ENCODE measurements at regions not wholly inside any gene's neighbourhood (a gene's known extent, or its start where the extent isn't known, plus 50 kb on each side); places are given as distances from the start of the nearest gene placed in this dataset.

DNA sequence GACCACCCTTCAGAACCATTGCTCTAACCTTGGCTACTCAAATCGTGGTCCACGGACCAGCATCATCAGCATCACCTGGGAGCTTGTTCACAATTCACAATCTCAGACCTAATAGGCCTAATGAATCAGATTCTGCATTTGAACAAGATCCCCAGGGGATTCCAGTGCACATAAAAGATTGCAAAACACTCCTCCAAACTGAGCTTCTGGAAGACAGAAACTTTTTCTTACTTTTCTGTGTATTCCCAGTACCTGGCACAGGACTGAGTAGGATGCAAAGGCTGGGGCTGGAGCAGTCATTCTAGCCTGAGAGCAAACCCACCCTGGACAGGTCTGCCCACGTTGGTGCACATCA is 115.1 kb upstream of the COPS8 start:
- POLR2A ChIA-PET: no interaction called here
- intact Hi-C loops (cut with micrococcal nuclease): loop anchor here (10.0 kb wide), 1 partner anchor 96 kb away; no protein-coding TSS in a partner anchor
- CTCF ChIA-PET: no interaction called here
- H3K27ac Mint-ChIP-seq (ENCODE audit: low read depth, unreplicated experiment): no peak overlapping the region
- H3K4me3 Mint-ChIP-seq (ENCODE audit: unreplicated experiment): no peak overlapping the region
- DNase-seq (ENCODE audit: unreplicated experiment): peak; percentile 8
- H3K36me3 Mint-ChIP-seq (ENCODE audit: insufficient read depth, unreplicated experiment): no peaks in the 10 kb centered on the region
- TF ChIP-seq, protein P1, sequence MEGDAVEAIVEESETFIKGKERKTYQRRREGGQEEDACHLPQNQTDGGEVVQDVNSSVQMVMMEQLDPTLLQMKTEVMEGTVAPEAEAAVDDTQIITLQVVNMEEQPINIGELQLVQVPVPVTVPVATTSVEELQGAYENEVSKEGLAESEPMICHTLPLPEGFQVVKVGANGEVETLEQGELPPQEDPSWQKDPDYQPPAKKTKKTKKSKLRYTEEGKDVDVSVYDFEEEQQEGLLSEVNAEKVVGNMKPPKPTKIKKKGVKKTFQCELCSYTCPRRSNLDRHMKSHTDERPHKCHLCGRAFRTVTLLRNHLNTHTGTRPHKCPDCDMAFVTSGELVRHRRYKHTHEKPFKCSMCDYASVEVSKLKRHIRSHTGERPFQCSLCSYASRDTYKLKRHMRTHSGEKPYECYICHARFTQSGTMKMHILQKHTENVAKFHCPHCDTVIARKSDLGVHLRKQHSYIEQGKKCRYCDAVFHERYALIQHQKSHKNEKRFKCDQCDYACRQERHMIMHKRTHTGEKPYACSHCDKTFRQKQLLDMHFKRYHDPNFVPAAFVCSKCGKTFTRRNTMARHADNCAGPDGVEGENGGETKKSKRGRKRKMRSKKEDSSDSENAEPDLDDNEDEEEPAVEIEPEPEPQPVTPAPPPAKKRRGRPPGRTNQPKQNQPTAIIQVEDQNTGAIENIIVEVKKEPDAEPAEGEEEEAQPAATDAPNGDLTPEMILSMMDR (IDR thresholded peaks at IDR 0.05; ENCODE audit: unreplicated experiment): no peak
- BruUV-seq (replicated peaks): no TSS peak
- H3K27me3 Mint-ChIP-seq (ENCODE audit: insufficient read depth, unreplicated experiment): no peaks in the 10 kb centered on the region
- H3K9me3 Mint-ChIP-seq (ENCODE audit: unreplicated experiment): no peaks in the 10 kb centered on the region
- H3K4me1 Mint-ChIP-seq (ENCODE audit: insufficient read depth, unreplicated experiment): peaks cover 15% of the 10 kb centered on the region

DNA sequence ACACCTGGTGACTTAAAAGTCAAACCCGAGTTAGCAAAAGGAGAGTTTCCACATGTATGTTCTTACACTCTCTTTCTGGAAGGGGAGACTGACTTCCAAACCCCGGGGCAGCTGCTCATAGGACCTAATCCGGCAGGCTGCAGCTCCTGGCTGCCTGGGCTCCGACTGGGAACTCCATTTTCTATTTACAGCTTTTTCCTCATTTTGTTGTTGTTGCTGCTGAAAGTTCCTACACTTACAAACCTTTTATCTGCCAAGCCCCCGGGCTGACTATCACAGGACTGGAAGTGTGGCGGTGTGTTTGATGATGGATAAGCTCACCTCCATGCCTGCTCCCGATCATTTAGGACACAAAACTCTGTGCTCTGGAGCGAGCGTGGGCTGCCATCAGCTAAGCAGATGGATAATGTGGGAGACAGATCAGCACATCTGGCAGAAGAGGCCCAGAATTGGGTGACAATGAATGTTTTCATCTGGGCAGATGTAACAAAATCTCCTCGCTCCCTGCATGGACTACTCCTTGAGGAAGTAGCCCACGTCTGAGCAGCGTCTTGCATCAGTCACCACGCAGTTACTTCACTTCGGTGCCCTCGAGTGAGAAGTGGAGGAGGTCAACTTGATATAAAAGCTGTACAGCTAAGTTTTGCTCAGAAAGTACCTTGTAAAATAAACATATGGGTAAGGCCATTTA is 114.4 kb upstream of the COPS8 start:
- TF ChIP-seq, protein P1 (IDR thresholded peaks at IDR 0.05; ENCODE audit: unreplicated experiment): no peak
- Mint-ChIP-seq H3K36me3 (ENCODE audit: insufficient read depth, unreplicated experiment) (no peaks in the 10 kb centered on the region), H3K4me1 (ENCODE audit: insufficient read depth, unreplicated experiment) (peaks cover 15% of the 10 kb centered on the region), H3K9me3 (ENCODE audit: unreplicated experiment) (no peaks in the 10 kb centered on the region), H3K27me3 (ENCODE audit: insufficient read depth, unreplicated experiment) (no peaks in the 10 kb centered on the region), H3K27ac (ENCODE audit: low read depth, unreplicated experiment) (no peak overlapping the region), H3K4me3 (ENCODE audit: unreplicated experiment) (no peak overlapping the region)
- CTCF ChIA-PET: no interaction called here
- no TSS peak for BruUV-seq (replicated peaks)
- intact Hi-C loops (cut with micrococcal nuclease): loop anchor here (10.0 kb wide), 1 partner anchor 96 kb away; no protein-coding TSS in a partner anchor
- no peak for DNase-seq (ENCODE audit: unreplicated experiment)
- POLR2A ChIA-PET: no interaction called here

DNA sequence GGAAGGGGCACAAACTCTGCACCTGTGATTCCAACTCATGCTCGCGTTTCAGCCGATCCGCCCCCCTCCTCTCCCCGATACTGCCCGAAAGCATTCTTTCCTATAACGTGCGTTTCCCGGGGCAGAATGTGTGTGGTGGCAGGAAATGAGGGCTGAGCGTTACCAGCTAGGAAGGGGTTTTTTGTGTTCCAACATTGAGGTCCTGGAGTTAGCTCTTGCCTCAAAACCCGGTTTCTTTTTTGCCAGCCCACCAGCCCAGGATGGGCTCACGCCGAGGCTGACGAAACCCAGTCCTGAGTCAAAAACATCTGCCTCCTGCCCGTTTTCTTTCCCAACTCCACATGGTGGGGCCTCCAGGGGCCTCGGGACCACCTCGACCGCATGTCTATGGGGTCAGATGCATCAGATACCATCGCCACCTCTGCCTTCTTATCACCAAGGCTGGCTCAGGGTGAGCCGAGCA is 113.7 kb upstream of the COPS8 start:
- peaks cover 9% of the 10 kb centered on the region for H3K4me1 Mint-ChIP-seq (ENCODE audit: insufficient read depth, unreplicated experiment)
- BruUV-seq (replicated peaks): no TSS peak
- H3K36me3 Mint-ChIP-seq (ENCODE audit: insufficient read depth, unreplicated experiment): no peaks in the 10 kb centered on the region
- TF ChIP-seq, protein P1 (IDR thresholded peaks at IDR 0.05; ENCODE audit: unreplicated experiment): no peak
- ChIA-PET POLR2A (no interaction called here), CTCF (interaction anchor here (0.6 kb wide), 1 partner anchor 111 kb away, joined by 4 read pairs; no protein-coding TSS in a partner anchor)
- intact Hi-C loops (cut with micrococcal nuclease): loop anchor here (2.0 to 10.0 kb wide), 2 partner anchors 97 to 329 kb away; no protein-coding TSS in a partner anchor
- H3K9me3 Mint-ChIP-seq (ENCODE audit: unreplicated experiment): no peaks in the 10 kb centered on the region
- H3K4me3 Mint-ChIP-seq (ENCODE audit: unreplicated experiment): no peak overlapping the region
- H3K27me3 Mint-ChIP-seq (ENCODE audit: insufficient read depth, unreplicated experiment): no peaks in the 10 kb centered on the region
- DNase-seq (ENCODE audit: unreplicated experiment): no peak
- H3K27ac Mint-ChIP-seq (ENCODE audit: low read depth, unreplicated experiment): no peak overlapping the region

DNA sequence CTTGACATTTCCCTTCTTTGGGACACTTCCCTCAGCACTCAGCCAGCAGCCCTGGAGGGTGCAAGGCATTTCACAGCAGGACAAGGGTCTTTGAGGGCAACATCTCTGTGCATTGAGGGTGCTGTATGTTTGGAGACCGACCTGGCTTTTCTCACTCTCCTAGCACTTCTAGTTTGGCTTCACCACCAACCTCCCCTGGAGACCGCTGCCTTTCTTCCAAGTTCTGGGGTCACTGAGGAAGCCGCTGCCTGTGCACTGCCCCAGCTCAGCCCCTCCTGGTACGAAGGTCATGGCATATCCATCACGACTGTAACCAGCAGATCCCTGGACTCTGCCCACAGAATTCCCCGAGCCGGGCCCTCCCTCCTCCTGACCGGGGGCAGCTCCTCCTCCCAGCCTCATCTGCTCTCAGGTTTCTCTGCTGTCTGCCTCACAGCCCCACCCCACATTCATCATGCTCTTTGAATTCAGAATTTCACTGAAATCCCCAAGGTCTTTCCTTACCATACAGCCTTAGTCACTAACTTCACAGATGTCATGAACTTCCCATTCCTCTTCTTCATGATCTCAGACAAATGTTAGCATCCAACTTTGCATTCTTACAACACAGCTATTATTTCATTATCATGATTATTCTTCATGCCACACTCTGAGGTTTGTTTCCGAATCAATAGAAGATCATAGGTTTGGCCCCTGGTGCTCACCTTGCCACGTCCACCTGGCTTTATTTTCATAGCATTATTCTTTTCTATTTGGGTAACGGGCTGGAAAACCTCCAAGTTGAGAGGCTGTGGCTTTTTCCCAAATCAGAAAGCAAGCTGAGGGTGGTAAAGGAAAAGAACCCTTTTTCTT is 113.0 kb upstream of the COPS8 start:
- DNase-seq (ENCODE audit: unreplicated experiment): peak; percentile 72
- TF ChIP-seq, protein P1 (IDR thresholded peaks at IDR 0.05; ENCODE audit: unreplicated experiment): no peak
- Mint-ChIP-seq H3K4me1 (ENCODE audit: insufficient read depth, unreplicated experiment) (peaks cover 9% of the 10 kb centered on the region), H3K27ac (ENCODE audit: low read depth, unreplicated experiment) (no peak overlapping the region), H3K36me3 (ENCODE audit: insufficient read depth, unreplicated experiment) (no peaks in the 10 kb centered on the region), H3K27me3 (ENCODE audit: insufficient read depth, unreplicated experiment) (no peaks in the 10 kb centered on the region), H3K9me3 (ENCODE audit: unreplicated experiment) (no peaks in the 10 kb centered on the region), H3K4me3 (ENCODE audit: unreplicated experiment) (no peak overlapping the region)
- POLR2A ChIA-PET: no interaction called here
- intact Hi-C loops (cut with micrococcal nuclease): loop anchor here (2.0 to 10.0 kb wide), 2 partner anchors 98 to 330 kb away; no protein-coding TSS in a partner anchor
- no TSS peak for BruUV-seq (replicated peaks)
- CTCF ChIA-PET: interaction anchor here (0.6 kb wide), 2 partner anchors 111 to 351 kb away, joined by 3 to 4 read pairs; no protein-coding TSS in a partner anchor

Measured in MCF 10A (cell line).